Globus pallidus (tissue), 1 donor: ENCODE measurements at regions not wholly inside any gene's neighbourhood (a gene's known extent, or its start where the extent isn't known, plus 50 kb on each side); places are given as distances from the start of the nearest gene placed in this dataset.

Experiments used
- DNase-seq: peaks from one replicate; pipeline ENCODE4 v3.0.0-alpha.2; 2015; ENCODE audit warnings: low spot score

GRCh38 chr3:107077391-107077790 lies 299.8 kb upstream of the CCDC54 start:
- peak; percentile 78 for DNase-seq

DNA sequence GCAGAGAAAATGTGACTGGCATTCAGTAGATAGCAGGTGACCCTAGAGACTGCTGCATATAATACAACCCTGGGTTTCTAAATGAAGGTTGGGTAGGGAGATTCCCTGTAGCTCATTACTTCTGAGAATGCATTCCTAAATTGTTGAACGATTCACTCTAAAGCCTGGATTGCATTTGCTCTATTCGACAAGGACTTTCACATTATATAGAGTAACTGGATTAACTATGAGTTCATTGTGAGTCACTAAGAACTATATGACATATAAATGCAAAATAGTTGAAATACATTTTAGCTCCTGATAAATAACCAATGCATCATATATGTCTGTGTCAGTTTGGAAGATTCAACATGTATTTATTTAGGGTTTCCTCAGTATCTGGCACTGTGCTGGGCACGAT lies 294.7 kb upstream of the CCDC54 start:
- DNase-seq = no peak

GRCh38 chr3:107085261-107085660 lies 292.0 kb upstream of the CCDC54 start:
- no peak for DNase-seq

DNA sequence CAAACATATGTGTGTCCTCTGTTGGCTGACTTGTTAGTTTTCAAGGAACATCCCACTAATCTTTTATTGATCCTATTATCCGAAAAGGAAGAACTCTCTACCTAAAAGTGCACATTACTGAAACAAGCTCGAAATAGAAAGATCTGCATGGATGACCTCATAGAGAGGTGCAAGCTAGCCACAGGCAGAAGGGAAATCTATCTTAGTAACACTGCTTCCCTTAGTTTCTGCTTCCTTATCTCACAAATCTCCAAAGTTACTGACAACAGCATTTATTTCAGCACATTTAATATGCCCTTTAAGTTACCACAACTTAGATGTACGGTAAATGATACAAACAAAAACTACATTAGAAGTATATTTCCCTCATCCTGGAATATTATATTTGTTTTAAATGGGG lies 285.1 kb upstream of the CCDC54 start:
- no peak for DNase-seq

DNA sequence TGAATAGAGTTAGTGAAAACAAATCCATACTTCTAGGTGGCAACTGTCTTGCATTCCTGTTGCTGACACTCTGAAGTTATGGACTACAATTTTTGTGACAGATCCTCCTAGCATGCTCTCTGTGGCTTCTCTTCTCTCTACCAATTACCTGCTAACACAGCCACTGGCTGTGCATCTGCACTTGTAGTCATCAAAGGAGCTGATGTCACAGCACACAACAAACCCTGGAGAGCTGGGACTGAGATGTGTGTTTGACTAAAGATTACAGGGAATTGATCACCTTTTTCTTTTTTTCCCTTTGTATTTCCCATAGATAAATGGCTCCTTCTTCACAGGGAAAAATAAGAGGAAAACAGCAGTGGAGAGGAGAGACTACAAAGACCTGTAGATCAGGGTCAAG lies 278.4 kb upstream of the CCDC54 start:
- no peak for DNase-seq

- DNase-seq = no peak
Measured at GRCh38 chr3:107100137-107100536, 277.1 kb upstream of the CCDC54 start.

GRCh38 chr3:107100573-107100972 lies 276.7 kb upstream of the CCDC54 start:
- no peak for DNase-seq

GRCh38 chr3:107103786-107104185 lies 273.5 kb upstream of the CCDC54 start:
- DNase-seq = no peak

GRCh38 chr3:107106316-107106715 lies 270.9 kb upstream of the CCDC54 start:
- DNase-seq = no peak

DNA sequence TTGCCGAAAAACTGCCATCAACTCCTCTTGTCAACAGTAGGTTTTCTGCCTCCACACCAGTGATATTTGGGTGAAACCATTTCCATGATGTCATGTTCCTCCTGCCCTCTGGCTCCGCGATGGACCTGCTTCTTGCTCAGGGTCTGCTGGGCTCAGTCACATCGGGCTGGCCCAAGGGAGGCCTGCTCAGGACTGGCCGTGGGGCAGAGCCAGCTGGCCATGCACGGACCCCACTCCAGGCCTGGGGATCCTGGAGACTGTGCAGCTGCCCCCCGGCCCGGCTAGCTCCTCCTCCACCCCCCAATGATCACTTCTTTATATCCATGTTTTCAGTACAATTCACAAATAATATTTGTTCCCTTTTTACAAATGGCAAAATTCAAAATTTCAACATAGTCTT lies 270.3 kb upstream of the CCDC54 start:
- no peak for DNase-seq

DNA sequence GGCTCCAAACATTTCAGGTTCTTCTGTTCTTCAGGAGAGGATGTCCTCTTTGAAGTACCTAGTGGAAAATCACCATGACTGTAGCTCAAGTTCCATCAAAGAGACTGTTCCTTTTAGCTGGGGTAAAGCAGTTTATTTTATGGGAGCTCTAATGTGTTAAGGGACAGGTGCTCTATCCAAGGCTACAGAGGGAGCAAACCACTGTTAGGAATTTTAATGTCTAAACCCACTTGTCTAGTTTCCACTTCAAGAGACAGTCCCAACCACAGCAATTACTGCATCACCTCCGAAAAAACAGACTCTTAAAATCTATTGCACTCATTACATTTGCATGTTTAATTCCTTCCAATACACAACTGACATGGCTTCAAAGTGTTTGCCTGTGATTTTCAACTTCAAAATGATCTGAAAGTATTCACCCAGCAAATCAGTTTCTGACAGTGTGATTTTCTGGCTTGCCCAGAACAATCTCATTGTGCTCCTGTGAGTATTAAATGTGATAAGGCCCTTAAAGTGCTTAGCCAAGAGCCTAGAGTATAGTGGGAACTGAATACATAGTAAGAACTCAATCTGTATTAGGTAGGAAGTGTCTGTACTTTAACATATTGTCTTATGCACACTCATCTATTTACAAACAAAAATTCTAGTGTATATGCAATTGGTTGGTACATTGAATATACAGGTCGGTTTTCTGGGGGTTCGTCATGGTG lies 266.5 kb upstream of the CCDC54 start:
- DNase-seq = no peak

- no peak for DNase-seq
Measured at GRCh38 chr3:107111872-107112271, 265.4 kb upstream of the CCDC54 start.

DNA sequence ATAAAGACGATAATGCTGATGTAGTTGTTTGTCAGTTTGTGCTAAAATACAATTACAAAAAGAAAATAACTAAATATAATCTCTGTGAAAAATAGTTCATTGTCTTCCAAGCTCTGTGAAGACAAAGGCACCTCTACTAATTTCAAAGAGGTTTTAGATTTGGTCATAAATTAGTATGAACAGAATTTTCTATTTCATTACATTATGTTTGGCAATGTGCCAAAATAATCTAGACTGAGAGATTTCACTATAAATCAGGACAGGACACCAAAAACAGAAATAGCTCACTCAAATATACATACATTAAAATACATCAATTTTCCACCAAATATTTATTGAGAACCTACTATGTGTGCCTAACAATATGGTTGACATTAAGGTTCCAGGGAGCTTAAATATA lies 264.9 kb upstream of the CCDC54 start:
- no peak for DNase-seq

DNA sequence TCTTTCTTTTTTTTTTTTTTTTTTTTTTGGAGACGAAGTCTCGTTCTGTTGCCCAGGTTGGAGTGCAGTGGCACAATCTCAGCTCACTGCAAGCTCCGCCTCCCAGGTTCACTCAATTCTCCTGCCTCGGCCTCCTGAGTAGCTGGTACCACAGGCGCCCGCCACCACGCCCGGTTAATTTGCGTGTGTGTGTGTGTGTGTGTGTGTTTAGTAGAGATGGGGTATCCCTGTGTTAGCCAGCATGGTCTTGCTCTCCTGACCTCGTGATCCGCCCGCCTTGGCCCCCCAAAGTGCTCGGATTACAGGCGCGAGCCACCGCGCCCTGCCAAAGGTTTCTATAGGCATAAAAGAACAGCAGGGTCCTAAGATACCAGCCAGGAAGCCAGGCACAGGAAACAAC lies 261.0 kb upstream of the CCDC54 start:
- DNase-seq = no peak

GRCh38 chr3:107117156-107117555 lies 260.1 kb upstream of the CCDC54 start:
- DNase-seq = no peak

- DNase-seq = peak; percentile 87
Measured at GRCh38 chr3:107117922-107118536, 259.2 kb upstream of the CCDC54 start.

DNA sequence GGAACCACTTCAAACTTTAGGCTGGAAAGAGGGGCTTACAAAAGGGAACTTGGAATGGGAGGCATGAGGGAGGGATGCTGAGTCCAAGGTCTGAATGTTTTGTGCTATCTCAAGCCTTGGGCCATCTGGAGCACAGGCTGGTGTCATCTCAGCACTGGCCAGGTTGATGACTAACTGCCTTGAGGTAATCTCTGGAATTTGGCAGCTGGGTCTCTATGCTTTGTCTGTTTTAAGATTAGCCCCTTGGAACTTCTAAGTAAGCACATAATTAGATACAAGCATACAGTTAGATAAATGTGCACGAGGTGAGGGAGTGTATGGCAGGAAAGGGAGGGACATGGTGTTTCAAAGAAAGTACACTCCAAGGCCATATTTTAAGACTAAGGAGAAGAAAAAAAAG lies 252.4 kb upstream of the CCDC54 start:
- no peak for DNase-seq

DNA sequence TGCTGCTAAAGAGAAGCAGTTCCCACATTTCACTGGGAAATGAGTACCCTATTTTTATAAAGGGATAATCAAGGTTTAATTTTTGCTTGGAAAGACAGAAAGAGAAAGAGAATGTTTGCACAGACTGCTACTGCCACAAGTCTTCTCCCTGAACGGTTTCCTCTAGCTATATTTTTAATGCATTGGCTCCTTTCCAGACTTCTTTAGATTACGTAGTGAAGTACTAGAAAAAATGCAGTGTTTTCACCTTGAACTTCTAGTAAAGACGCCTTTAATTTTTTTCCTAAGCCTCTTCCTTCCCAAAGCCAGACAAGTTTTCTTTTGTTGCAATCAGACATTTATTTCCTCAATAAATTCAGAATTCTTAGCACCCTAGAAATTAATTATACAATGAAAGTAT lies 248.3 kb upstream of the CCDC54 start:
- no peak for DNase-seq

DNA sequence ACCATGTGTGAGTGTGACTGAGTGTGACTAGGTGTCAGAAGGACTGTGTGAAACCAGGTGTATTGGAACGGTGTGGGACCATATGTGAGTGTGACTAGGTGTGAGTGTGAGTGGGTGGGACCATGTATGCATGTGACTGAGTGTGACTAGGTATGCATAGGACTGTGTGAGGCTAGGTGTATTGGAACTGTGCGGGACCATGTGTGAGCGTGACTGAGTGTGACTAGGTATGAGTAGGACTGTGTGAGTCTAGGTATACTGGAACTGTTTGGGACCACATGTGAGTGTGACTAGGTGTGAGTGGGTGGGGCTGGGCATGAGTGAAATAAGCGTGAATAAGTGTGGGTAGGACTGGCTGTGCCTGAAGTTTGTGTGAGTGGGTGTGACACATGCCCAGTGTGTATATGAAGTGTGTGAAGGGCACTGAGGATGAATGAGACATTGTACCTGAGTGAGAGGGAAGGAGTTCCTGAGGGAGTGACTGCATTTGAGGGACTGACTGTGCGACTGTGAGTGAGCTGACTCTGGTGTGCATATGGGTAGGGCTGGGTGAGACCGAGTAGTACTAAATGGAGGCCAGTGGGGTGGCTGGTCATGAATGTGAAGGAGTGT lies 247.0 kb upstream of the CCDC54 start:
- DNase-seq = no peak

GRCh38 chr3:107132674-107133073 lies 244.6 kb upstream of the CCDC54 start:
- DNase-seq = no peak

- DNase-seq = no peak
Measured at GRCh38 chr3:107133891-107134290, 243.3 kb upstream of the CCDC54 start.

DNA sequence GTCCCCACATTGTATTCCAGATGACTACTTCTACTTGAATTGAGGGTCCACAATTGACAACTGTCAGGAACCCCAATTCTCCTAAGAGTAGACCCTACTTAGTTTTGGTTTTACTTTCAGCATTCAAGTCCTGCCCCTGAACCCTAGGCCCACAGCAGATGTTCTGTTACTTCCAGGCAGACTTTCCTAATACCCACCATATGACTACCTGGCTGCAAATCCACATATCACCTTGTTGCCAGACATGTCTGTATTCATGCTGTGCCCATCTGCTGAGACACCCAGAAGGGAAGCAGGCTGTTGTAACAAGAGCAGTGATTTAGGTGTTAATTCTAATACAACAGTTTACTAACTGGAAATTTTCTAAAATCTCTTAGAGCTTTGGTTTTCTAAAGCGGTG lies 235.1 kb upstream of the CCDC54 start:
- DNase-seq = no peak

GRCh38 chr3:107142786-107143575 lies 234.3 kb upstream of the CCDC54 start:
- DNase-seq = peak; percentile 41
